ENCODE measurements at regions not wholly inside any gene's neighbourhood (a gene's known extent, or its start where the extent isn't known, plus 50 kb on each side); places are given as distances from the start of the nearest gene placed in this dataset.

- TF ChIP-seq CTCF (IDR thresholded peaks at IDR 0.05 in 2 of 3, conservative IDR thresholded peaks at IDR 0.05 in 1 of 3; ENCODE audit: borderline replicate concordance in 1 of 3, insufficient read depth in 1 of 3, low read depth in 2 of 3, low read length in 2 of 3) (no peak), EZH2 (IDR thresholded peaks at IDR 0.05) (no peak), CEBPB (IDR thresholded peaks at IDR 0.05; ENCODE audit: low read depth) (no peak), YY1 (IDR thresholded peaks at IDR 0.05; ENCODE audit: extremely low read depth, insufficient replicate concordance, low read depth, low read length) (no peak), ELF1 (IDR thresholded peaks at IDR 0.05; ENCODE audit: borderline replicate concordance, low read depth) (no peak), EZH2phosphoT487 (IDR thresholded peaks at IDR 0.05; ENCODE audit: borderline replicate concordance) (no peak), EGR1 (IDR thresholded peaks at IDR 0.05; ENCODE audit: low read depth) (no peak), POLR2AphosphoS5 (IDR thresholded peaks at IDR 0.05; ENCODE audit: low read depth, low read length) (no peak), ZNF274 (IDR thresholded peaks at IDR 0.05; ENCODE audit: low read depth, low read length) (no peak), RAD21 (IDR thresholded peaks at IDR 0.05; ENCODE audit: low read depth) (no peak), REST (IDR thresholded peaks at IDR 0.05; ENCODE audit: low read depth) (no peak)
These were observed 219.0 kb upstream of the CD96 start for GRCh38 chr3:111323019-111323418.

Measured in HCT116 (cell line).